Transverse colon (tissue), 4 donors: ENCODE measurements at regions not wholly inside any gene's neighbourhood (a gene's known extent, or its start where the extent isn't known, plus 50 kb on each side); places are given as distances from the start of the nearest gene placed in this dataset.

ENCODE experiments used
- DNase-seq: peaks from one replicate; pipeline ENCODE4 v3.0.0-alpha.2; 2019
- H3K27ac ChIP-seq, 4 donors: fragments of 200-600 bp; sonication (generic); 2 replicates each; pipeline ENCODE4 v1.5.1; 2016 to 2018; ENCODE audit warnings: inconsistent platforms in 4 of 4
- H3K27me3 ChIP-seq: fragments of 200-600 bp; sonication (generic); 2 replicates; pipeline ENCODE4 v1.5.1; 2017; ENCODE audit warnings: inconsistent platforms
- H3K36me3 ChIP-seq, 4 donors: fragments of 200-600 bp; sonication (generic); 2 replicates each; pipeline ENCODE4 v1.5.1; 2017 to 2019; ENCODE audit warnings: inconsistent platforms in 4 of 4
- H3K4me1 ChIP-seq, 4 donors: fragments of 200-600 bp; sonication (generic); 2 replicates each; pipeline ENCODE4 v1.5.1; 2017 to 2020; ENCODE audit warnings: inconsistent platforms in 4 of 4
- H3K4me3 ChIP-seq, 4 donors: fragments of 200-600 bp; sonication (generic); 1 replicate in 1 of 4; 2 replicates in 3 of 4; pipeline versions ENCODE4 v1.5.1 to v1.6.1; 2017 to 2019; ENCODE audit warnings: inconsistent platforms in 4 of 4
- H3K9me3 ChIP-seq, 2 donors: fragments of 200-600 bp; sonication (generic); 2 replicates each; pipeline ENCODE4 v1.5.1; 2017 to 2019; ENCODE audit warnings: inconsistent platforms in 2 of 2
- EP300 ChIP-seq: sonication (generic); formaldehyde crosslinking; IDR thresholded peaks from one replicate; pipeline ENCODE4 v1.6.1; 2017; ENCODE audit warnings: antibody characterized with exemption, low read depth
- POLR2A ChIP-seq: fragments of 450-650 bp; IDR thresholded peaks from one replicate; pipeline ENCODE4 v1.6.1; 2016; ENCODE audit warnings: antibody characterized with exemption, mild to moderate bottlenecking, moderate library complexity
- POLR2AphosphoS5 ChIP-seq, 3 donors: sonication (generic); formaldehyde crosslinking; IDR thresholded peaks; one replicate each; pipeline ENCODE4 v1.6.1; 2016; ENCODE audit warnings: antibody characterized with exemption in 3 of 3
- WGBS, 2 donors: methylation state at CpG; one replicate each; pipeline ENCODE4 v1.1.5; 2018; ENCODE audit warnings: low coverage in 1 of 2; 5-methylcytosine and 5-hydroxymethylcytosine counted together
- in situ Hi-C, 4 donors: fragments of 200-750 bp; cut with MboI; loops; one replicate each; pipeline versions ENCODE4 v1.15.0 to v1.15.1; 2017; ENCODE audit warnings: low sequenced_read_pairs in 3 of 4, low pct_ligation_motif_present in 1 of 4, low pct_unique_long_range_greater_than_20kb in 1 of 4
- intact Hi-C: fragments of 100-400 bp; cut with DNase I; formaldehyde crosslinking; loops from one replicate; pipeline ENCODE4 v1.15.1; 2023; ENCODE audit warnings: low total_unique reads
- TF ChIP-seq, protein P1 (sequence below), 5 experiments: fragments of 200-600 bp in 3 of 5; fragments of 450-650 bp in 2 of 5; sonication (generic) in 3 of 5; IDR thresholded peaks; 1 replicate in 2 of 5; 2 replicates in 3 of 5; pipeline ENCODE4 v1.5.1; 2016 to 2017; ENCODE audit warnings: antibody characterized with exemption in 5 of 5, inconsistent platforms in 3 of 5, mild to moderate bottlenecking in 2 of 5, moderate library complexity in 1 of 5

DNA sequence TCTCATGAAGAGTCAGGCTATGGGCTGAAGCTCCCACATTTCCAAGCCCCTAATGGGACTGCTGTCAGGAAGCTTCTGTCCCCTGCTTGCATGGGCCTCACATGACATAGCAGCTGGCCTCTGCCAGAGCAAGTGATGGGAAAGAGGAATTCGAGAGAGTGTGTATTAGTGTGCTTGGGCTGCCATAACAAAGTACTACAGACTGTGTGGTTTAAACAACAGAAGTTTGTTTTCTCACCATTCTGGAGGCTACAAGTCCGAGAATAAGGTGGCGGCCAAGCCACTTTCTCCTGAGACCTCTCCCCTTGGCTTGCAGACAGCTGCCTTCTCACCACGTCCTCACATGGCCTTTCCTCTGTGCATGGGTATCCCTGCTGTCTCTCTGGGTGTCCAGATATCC is 274.4 kb downstream of the NUAK1 start:
- in situ Hi-C loops: no loop called here
- Histone ChIP-seq H3K9me3 (no peaks in the 10 kb centered on the region), H3K4me3 (no peak overlapping the region), H3K27ac (no peak overlapping the region), H3K4me1 (no peaks in the 10 kb centered on the region), H3K36me3 (no peaks in the 10 kb centered on the region), H3K27me3 (no peaks in the 10 kb centered on the region)
- no peak for DNase-seq
- TF ChIP-seq, protein P1, sequence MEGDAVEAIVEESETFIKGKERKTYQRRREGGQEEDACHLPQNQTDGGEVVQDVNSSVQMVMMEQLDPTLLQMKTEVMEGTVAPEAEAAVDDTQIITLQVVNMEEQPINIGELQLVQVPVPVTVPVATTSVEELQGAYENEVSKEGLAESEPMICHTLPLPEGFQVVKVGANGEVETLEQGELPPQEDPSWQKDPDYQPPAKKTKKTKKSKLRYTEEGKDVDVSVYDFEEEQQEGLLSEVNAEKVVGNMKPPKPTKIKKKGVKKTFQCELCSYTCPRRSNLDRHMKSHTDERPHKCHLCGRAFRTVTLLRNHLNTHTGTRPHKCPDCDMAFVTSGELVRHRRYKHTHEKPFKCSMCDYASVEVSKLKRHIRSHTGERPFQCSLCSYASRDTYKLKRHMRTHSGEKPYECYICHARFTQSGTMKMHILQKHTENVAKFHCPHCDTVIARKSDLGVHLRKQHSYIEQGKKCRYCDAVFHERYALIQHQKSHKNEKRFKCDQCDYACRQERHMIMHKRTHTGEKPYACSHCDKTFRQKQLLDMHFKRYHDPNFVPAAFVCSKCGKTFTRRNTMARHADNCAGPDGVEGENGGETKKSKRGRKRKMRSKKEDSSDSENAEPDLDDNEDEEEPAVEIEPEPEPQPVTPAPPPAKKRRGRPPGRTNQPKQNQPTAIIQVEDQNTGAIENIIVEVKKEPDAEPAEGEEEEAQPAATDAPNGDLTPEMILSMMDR (IDR thresholded peaks at IDR 0.05): no peak
- TF ChIP-seq POLR2AphosphoS5 (IDR thresholded peaks at IDR 0.05): no peak
- no peak for TF ChIP-seq POLR2A
- TF ChIP-seq EP300: no peak
- intact Hi-C loops: no loop called here
- WGBS, 2 donors: 73% methylated on average over 4 of the region's 4 CpGs; no CpG with 5 or more reads in 1 of the 2 donors

DNA sequence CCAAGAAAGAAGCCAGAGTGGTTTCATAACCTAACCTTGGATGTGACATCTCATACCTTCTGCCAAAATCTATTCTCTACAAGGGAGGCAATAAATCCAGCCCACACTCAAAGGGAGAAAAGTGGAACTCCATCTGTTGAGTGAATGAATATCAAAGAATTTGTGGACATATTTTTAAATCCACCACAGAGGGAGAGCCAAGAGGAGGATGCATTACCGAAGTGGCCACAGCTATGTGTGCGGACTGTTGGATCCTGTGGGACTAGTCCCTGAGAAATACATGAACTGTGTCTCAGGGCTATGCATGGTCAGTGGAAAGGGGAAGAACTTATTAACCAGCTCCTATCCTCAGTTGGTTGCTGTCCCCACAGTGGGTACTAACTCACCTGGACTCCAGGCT is 273.9 kb downstream of the NUAK1 start:
- Histone ChIP-seq H3K4me3 (no peak overlapping the region), H3K36me3 (no peaks in the 10 kb centered on the region), H3K27me3 (no peaks in the 10 kb centered on the region), H3K4me1 (no peaks in the 10 kb centered on the region), H3K9me3 (no peaks in the 10 kb centered on the region), H3K27ac (no peak overlapping the region)
- in situ Hi-C loops: no loop called here
- DNase-seq: no peak
- intact Hi-C loops: no loop called here
- TF ChIP-seq POLR2A: no peak
- 89% methylated on average over 2 of the region's 2 CpGs; no CpG with 5 or more reads in 1 of the 2 donors for WGBS, 2 donors

DNA sequence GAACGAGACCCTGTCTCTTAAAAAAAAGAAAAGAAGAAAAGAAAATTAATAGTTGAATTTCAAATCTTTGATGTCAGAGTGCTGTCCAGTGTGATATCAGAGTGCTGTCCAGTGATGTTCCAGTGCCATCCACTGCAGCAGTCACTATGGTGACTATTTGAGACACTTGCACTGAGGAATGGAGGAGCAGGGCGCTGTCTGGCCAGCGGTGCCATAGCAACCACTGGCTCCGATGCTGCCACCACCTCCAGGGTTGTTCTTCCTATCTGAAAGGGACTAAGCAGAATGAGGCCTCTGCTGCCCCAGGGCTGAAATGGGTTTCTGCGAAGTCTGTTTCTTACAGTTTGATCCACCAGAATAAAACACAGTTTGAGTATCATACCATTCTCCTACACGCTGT is 272.9 kb downstream of the NUAK1 start:
- Histone ChIP-seq H3K9me3 (no peaks in the 10 kb centered on the region), H3K36me3 (no peaks in the 10 kb centered on the region), H3K4me1 (no peaks in the 10 kb centered on the region), H3K27me3 (no peaks in the 10 kb centered on the region), H3K4me3 (no peak overlapping the region), H3K27ac (no peak overlapping the region)
- no peak for DNase-seq
- in situ Hi-C loops (no loop called here), intact Hi-C loops (no loop called here)
- TF ChIP-seq POLR2AphosphoS5 (IDR thresholded peaks at IDR 0.05): no peak
- no peak for TF ChIP-seq POLR2A
- TF ChIP-seq EP300: no peak
- TF ChIP-seq, protein P1 (IDR thresholded peaks at IDR 0.05): no peak
- WGBS, 2 donors: 85 to 89% methylated on average over 5 to 6 of the region's 6 CpGs

DNA sequence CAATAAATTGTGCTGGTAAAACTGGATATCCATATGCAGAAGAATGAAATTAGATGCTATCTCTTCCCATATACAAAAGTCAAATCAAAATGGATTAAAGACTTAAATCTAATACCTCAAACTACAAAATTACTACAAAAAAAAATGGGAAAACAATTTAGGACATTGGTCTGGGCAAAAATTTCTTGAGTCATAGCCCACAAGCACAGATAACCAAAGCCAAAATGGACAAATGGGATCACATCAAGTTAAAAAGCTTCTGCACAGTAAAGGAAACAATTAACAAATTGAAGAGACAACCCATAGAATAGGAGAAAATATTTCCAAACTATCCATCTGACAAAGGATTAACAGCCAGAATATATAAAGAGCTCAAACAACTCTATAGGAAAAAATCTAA is 264.6 kb downstream of the NUAK1 start:
- intact Hi-C loops (no loop called here), in situ Hi-C loops (no loop called here)
- TF ChIP-seq POLR2A (no peak), EP300 (no peak), POLR2AphosphoS5 (IDR thresholded peaks at IDR 0.05) (no peak)
- H3K4me1 ChIP-seq: no peaks in the 10 kb centered on the region
- H3K4me3 ChIP-seq: no peak overlapping the region
- DNase-seq: no peak
- no peaks in the 10 kb centered on the region for H3K27me3 ChIP-seq
- H3K9me3 ChIP-seq: no peaks in the 10 kb centered on the region
- no peak overlapping the region for H3K27ac ChIP-seq
- no peaks in the 10 kb centered on the region for H3K36me3 ChIP-seq

DNA sequence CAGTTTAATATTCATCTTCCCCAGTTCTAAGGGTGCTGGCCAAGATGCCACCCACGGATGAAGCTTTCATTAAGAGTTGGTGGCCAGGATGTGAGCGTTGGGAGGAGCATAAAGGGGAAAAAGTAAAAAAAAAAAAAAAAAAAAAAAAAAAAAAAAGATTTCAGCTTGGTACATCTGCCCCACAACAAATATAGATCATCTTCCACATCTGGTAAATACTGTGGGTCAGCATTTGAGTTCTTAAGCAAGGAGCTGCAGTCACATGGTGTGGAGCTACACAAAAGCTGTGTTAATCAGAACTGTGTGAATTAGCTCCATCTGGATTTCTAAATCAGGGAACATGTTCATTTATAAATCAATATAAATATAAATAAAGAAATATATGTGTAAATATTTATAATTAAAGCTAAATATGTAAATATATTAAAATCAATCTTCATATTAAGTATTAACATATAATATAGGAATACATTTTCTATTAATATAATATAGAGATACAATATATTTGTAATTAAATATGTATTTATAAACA is 262.3 kb downstream of the NUAK1 start:
- TF ChIP-seq EP300 (no peak), POLR2AphosphoS5 (IDR thresholded peaks at IDR 0.05) (no peak), POLR2A (no peak)
- TF ChIP-seq, protein P1 (IDR thresholded peaks at IDR 0.05): no peak
- H3K27me3 ChIP-seq: no peaks in the 10 kb centered on the region
- no peak overlapping the region for H3K27ac ChIP-seq
- no peaks in the 10 kb centered on the region for H3K36me3 ChIP-seq
- in situ Hi-C loops (no loop called here), intact Hi-C loops (no loop called here)
- 53% methylated on average over 2 of the region's 2 CpGs; no CpG with 5 or more reads in 1 of the 2 donors for whole genome bisulfite sequencing, 2 donors
- H3K4me1 ChIP-seq: no peaks in the 10 kb centered on the region
- no peaks in the 10 kb centered on the region for H3K9me3 ChIP-seq
- H3K4me3 ChIP-seq: no peak overlapping the region
- no peak for DNase-seq
